Effector memory CD4-positive, alpha-beta T cell (primary cell): ENCODE measurements at regions not wholly inside any gene's neighbourhood (a gene's known extent, or its start where the extent isn't known, plus 50 kb on each side); places are given as distances from the start of the nearest gene placed in this dataset.

ENCODE experiments used
- DNase-seq, 3 donors: peaks; one replicate each; pipeline ENCODE4 v3.0.0-alpha.2; 2020
- H3K27ac ChIP-seq: 2 replicates; pipeline ENCODE4 v1.7.0; 2013; ENCODE audit warnings: mild to moderate bottlenecking, low read length, moderate library complexity; ENCODE audit not compliant: insufficient read depth, poor library complexity, severe bottlenecking
- H3K27me3 ChIP-seq: replicated peaks from 2 replicates; pipeline ENCODE4 v1.7.0; 2013; ENCODE audit warnings: mild to moderate bottlenecking, low read length; ENCODE audit not compliant: insufficient read depth, control insufficient read depth, poor library complexity, severe bottlenecking
- H3K36me3 ChIP-seq: 2 replicates; pipeline ENCODE4 v1.7.0; 2013; ENCODE audit warnings: mild to moderate bottlenecking, low read length, moderate library complexity; ENCODE audit not compliant: control insufficient read depth, insufficient read depth
- H3K4me1 ChIP-seq: 2 replicates; pipeline ENCODE4 v1.7.0; 2013; ENCODE audit warnings: low read length, mild to moderate bottlenecking; ENCODE audit not compliant: control insufficient read depth, insufficient read depth, poor library complexity, severe bottlenecking
- H3K4me3 ChIP-seq: 2 replicates; pipeline ENCODE4 v1.7.0; 2013; ENCODE audit warnings: low read length, low read depth, mild to moderate bottlenecking; ENCODE audit not compliant: insufficient read depth, poor library complexity, severe bottlenecking
- H3K9me3 ChIP-seq: 2 replicates; pipeline ENCODE4 v1.7.0; 2013; ENCODE audit warnings: mild to moderate bottlenecking, low read length, moderate library complexity; ENCODE audit not compliant: control insufficient read depth

DNA sequence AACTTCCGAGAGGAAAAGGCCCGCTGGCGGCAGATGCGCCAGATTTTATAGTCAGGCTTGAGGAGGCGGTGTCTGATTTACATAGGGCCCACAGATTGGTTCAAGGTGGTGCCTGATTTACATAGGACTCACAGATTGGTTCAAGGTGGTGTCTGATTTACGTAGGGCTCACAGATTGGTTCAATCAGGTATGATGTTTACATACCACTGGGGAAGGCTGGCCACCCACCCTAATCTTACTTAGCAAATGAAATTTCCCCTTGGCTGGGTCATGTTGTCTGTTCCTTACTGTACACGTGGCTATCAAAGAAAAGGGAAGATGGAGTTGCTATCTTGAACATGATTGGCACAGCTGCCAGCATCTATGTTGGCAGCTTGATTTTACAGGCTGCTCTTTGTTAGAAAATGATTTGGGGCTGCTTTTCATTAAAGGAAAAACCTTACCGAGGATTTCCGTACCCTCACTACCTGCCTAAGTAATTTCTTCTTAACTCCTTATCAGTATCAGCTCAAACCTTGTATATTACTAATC, 96.3 kb downstream of the SETD4 start:
- Histone ChIP-seq H3K9me3 (no peaks in the 10 kb centered on the region), H3K36me3 (no peaks in the 10 kb centered on the region)
- no peak for DNase-seq

DNA sequence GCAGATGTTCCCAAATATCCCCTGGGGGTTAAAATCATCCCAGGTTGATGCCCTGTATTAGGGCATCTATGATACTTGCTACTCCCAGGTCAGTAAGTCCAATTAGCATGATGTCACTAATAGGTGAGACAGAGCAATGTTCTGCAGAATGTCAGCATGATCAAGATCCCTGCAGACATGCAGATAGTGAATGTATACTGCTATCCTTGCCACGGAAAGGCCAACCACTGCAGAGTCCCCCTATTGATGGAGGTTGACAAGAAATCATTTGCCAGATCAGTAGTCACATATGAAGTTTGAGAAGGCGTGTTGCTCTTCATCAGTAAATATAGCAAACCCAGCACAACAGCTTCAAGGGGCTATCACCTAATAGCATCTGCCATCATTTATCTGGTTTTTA, 97.4 kb downstream of the SETD4 start:
- Histone ChIP-seq H3K9me3 (no peaks in the 10 kb centered on the region), H3K27me3 (no peaks in the 10 kb centered on the region), H3K27ac (no peak overlapping the region), H3K4me1 (no peaks in the 10 kb centered on the region), H3K36me3 (no peaks in the 10 kb centered on the region), H3K4me3 (no peak overlapping the region)
- DNase-seq: no peak

More for the DNA sequence above, 96.3 kb downstream of the SETD4 start:
- Histone ChIP-seq H3K27me3 (no peaks in the 10 kb centered on the region), H3K4me1 (no peaks in the 10 kb centered on the region), H3K4me3 (no peak overlapping the region), H3K27ac (no peak overlapping the region)

DNA sequence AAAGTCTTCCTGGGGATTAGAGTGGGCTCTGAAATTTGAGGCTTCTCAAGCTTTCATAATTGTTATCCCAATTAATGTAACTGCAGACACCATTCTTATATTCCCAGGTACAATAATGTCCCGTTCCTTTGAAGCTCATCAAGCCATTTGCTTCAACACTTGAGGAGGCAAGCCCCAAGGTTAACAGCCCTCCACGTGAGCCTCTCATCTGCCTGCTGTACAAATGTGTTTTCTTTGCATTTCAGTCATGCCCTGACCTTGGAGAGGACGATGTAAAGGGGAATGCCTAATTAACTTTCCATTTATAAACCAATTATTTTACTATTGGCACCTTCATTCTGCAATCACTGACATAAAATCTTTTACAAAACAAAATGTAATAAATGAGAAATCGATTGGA, 106.3 kb downstream of the SETD4 start:
- Histone ChIP-seq H3K36me3 (no peaks in the 10 kb centered on the region), H3K27me3 (no peaks in the 10 kb centered on the region), H3K27ac (no peak overlapping the region), H3K4me3 (no peak overlapping the region), H3K4me1 (no peaks in the 10 kb centered on the region), H3K9me3 (no peaks in the 10 kb centered on the region)
- DNase-seq: no peak

DNA sequence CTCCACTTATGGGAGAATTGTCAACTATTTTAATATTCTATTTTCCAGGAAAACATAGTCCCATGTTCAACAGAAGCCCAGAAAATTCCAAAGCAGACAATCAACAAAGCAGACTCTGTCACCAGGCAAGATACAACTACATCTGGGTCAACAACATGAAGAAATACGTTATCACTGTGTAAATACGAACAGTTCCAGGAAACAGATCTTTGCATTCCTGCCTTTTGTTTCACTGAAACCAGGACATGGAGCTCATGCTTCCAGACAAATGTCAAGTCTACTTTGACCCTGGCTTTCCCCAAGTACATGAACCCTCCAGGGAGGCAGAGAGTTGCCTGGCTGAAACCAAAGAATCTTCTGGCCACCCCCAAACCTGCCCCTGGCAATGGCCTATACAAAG, 106.7 kb downstream of the SETD4 start:
- no peaks in the 10 kb centered on the region for H3K4me1 ChIP-seq
- no peak overlapping the region for H3K4me3 ChIP-seq
- H3K9me3 ChIP-seq: no peaks in the 10 kb centered on the region
- H3K36me3 ChIP-seq: no peaks in the 10 kb centered on the region
- H3K27ac ChIP-seq: no peak overlapping the region
- DNase-seq: no peak
- no peaks in the 10 kb centered on the region for H3K27me3 ChIP-seq

DNA sequence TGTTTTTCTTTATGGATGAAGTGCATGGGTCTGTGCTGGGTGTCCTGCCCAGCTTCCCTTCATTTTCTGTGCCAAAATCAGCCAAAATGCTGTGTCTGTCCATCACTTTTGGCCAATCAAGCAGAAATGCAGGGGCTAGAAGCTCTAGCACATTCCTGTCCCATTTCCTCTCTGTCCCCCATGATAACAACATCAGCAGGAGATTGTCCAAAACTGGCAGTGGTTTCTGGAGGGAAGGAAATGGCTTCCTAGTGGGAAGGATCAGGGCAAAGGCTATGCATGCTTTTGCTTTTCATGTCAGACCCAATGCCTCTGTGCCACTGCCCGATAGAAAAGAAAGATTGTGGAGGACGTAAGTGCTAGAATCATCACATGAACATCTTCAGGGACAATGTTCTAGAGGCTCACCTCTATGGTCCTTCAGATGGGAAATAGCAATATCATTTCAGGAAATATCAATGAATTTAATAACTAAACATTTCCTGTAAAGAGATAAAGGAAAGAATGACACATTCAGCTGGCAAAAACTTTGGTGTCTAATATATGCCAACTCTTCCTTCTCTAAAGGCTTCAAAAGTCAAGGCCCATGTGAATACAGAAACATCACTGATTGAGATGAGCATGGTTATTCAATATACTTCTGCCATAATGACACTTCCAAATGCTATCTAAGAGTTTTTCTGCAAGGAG, 107.5 kb downstream of the SETD4 start:
- Histone ChIP-seq H3K9me3 (no peaks in the 10 kb centered on the region), H3K4me3 (no peak overlapping the region), H3K36me3 (no peaks in the 10 kb centered on the region), H3K27ac (no peak overlapping the region), H3K27me3 (no peaks in the 10 kb centered on the region), H3K4me1 (no peaks in the 10 kb centered on the region)
- DNase-seq: no peak

DNA sequence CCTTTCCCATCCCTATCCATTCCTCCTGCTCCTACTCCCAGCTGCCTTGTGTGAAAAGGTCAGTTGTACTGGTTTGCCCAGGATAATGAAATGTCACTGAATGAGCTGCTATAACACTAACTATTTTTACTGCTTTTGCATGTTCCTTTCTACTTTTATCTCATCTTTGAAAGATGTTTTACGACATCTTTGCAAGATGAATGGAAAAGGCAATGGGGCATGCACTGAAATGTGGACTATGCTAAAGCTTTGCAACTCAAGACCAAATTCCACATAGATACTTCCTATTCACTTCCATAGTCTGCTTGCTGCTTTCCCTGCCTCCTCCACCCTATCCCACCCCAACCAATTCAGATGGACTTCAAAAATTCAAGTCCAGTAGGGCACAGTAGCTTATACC, 111.3 kb downstream of the SETD4 start:
- Histone ChIP-seq H3K4me1 (no peaks in the 10 kb centered on the region), H3K4me3 (no peak overlapping the region), H3K27ac (no peak overlapping the region), H3K36me3 (no peaks in the 10 kb centered on the region), H3K27me3 (no peaks in the 10 kb centered on the region), H3K9me3 (no peaks in the 10 kb centered on the region)
- no peak for DNase-seq

DNA sequence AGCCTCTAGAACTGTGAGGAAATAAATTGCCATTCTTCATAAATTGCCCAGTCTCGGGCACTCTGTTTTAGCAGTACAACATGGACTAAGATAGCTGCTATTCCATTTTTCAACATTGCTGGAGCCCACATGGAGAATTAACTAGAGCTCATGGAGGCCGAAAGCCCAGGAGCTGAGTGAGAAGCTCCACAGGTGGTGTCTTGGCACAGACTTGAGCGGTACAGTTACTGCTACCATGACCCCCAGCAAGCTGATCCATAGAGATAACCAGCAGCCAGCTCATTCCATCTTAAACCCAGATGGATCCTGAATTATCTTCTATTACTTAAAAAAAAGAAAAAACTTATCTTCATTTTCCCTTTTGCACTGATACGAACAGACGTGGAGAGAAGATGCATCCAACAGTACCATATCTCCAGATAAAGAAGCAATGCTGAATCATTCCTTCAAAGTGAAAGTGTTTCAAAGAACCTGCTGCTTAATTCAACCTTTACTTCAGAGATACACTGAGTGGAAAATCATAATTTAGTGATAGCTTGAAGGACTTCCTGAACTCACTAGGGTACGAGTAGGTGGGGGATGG, 115.1 kb downstream of the SETD4 start:
- H3K27ac ChIP-seq: no peak overlapping the region
- no peaks in the 10 kb centered on the region for H3K9me3 ChIP-seq
- no peaks in the 10 kb centered on the region for H3K36me3 ChIP-seq
- H3K4me3 ChIP-seq: no peak overlapping the region
- H3K4me1 ChIP-seq: no peaks in the 10 kb centered on the region
- H3K27me3 ChIP-seq: no peaks in the 10 kb centered on the region
- no peak for DNase-seq

- H3K9me3 ChIP-seq: no peaks in the 10 kb centered on the region
- no peaks in the 10 kb centered on the region for H3K4me1 ChIP-seq
- no peaks in the 10 kb centered on the region for H3K27me3 ChIP-seq
These were observed 116.6 kb downstream of the SETD4 start for GRCh38 chr21:35943752-35944151.

GRCh38 chr21:35942211-35943144, 117.8 kb downstream of the SETD4 start:
- Histone ChIP-seq H3K27ac (no peak overlapping the region), H3K27me3 (no peaks in the 10 kb centered on the region), H3K4me1 (no peaks in the 10 kb centered on the region), H3K36me3 (no peaks in the 10 kb centered on the region), H3K4me3 (no peak overlapping the region), H3K9me3 (no peaks in the 10 kb centered on the region)
- DNase-seq: no peak

More at GRCh38 chr21:35943752-35944151, 116.6 kb downstream of the SETD4 start:
- no peak overlapping the region for H3K4me3 ChIP-seq
- H3K27ac ChIP-seq: no peak overlapping the region
- no peak for DNase-seq
- H3K36me3 ChIP-seq: no peaks in the 10 kb centered on the region
